Kidney (tissue), 13 donors: ENCODE measurements at regions not wholly inside any gene's neighbourhood (a gene's known extent, or its start where the extent isn't known, plus 50 kb on each side); places are given as distances from the start of the nearest gene placed in this dataset.
"Not testable (repeated sequence)": the region's sequence is repeated elsewhere in the genome, so short reads cannot be mapped to it uniquely, and the experiment has no call there.

Source experiments
- DNase-seq, 5 donors: peaks; one replicate each; pipeline ENCODE4 v3.0.0-alpha.2; 2013 to 2020
- FAIRE-seq: peaks from 2 replicates; lab custom pipeline; 2012; peaks lifted over from hg19 to GRCh38; lab: Jason Lieb, UNC
- H3K27ac ChIP-seq, 2 donors: one replicate each; pipeline ENCODE4 v1.7.0; 2013; ENCODE audit warnings: low read depth in 2 of 2, low read length in 2 of 2, inconsistent platforms in 1 of 2
- H3K27me3 ChIP-seq: one replicate; pipeline ENCODE4 v1.7.1; 2013; ENCODE audit warnings: low read length, inconsistent platforms; ENCODE audit not compliant: control insufficient read depth, insufficient read depth
- H3K36me3 ChIP-seq, 3 donors: one replicate each; pipeline versions ENCODE4 v1.7.0 to v1.7.1; 2013; ENCODE audit warnings: low read length in 3 of 3, control low read depth in 1 of 3, inconsistent platforms in 1 of 3; ENCODE audit not compliant: insufficient read depth in 3 of 3, control insufficient read depth in 2 of 3
- H3K4me1 ChIP-seq, 3 donors: one replicate each; pipeline versions ENCODE4 v1.7.0 to v1.7.1; 2013; ENCODE audit warnings: low read length in 3 of 3, inconsistent platforms in 1 of 3, low read depth in 1 of 3; ENCODE audit not compliant: control insufficient read depth in 2 of 3, insufficient read depth in 2 of 3
- H3K4me3 ChIP-seq, 3 donors: one replicate each; pipeline versions ENCODE4 v1.7.0 to v1.8.1; 2013; ENCODE audit warnings: low read length in 3 of 3, control low read depth in 1 of 3, inconsistent platforms in 1 of 3
- H3K9ac ChIP-seq, 3 donors: one replicate each; pipeline versions ENCODE4 v1.7.0 to v1.7.1; 2013; ENCODE audit warnings: low read length in 3 of 3, control low read depth in 1 of 3, inconsistent platforms in 1 of 3
- H3K9me3 ChIP-seq, 3 donors: one replicate each; pipeline versions ENCODE4 v1.7.0 to v1.7.1; 2013; ENCODE audit warnings: low read length in 3 of 3, control low read depth in 1 of 3, inconsistent platforms in 1 of 3; ENCODE audit not compliant: control insufficient read depth in 2 of 3, insufficient read depth in 1 of 3
- intact Hi-C: fragments of 100-400 bp; cut with DNase I; formaldehyde crosslinking; loops from one replicate; pipeline ENCODE4 v1.11.1; 2022
- TF ChIP-seq, protein P1 (sequence below): IDR thresholded peaks from 3 replicates; pipeline ENCODE4 v1.5.1; 2012; ENCODE audit warnings: mild to moderate bottlenecking, moderate library complexity, borderline replicate concordance; ENCODE audit not compliant: insufficient read depth; ENCODE audit errors: extremely low read depth
- donor health status: control.
- donor health status: control.
- donor health status: control.
- donor health status: control.
- donor health status: control.
- donor health status: DM: yes; HTN: yes; CAD: no.
- donor health status: Normal renal cell carcinoma (clear cell type).

DNA sequence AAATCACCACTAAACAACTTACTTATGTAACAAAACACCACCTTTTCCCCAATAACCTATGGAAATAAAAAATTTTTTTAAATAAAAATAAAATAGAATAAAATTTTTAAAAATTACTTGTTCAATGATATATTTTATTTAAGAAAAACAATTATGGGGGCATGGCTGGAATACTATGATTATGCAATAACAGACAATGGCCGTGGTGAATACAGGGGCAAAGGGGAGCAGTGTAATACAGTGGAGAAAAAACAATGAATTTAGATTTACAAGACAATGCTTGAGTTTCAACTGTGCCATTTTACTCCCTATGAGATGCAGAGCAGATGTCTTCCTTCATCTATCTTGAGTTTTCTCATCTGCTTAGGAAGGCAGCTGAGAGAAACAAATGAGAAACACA lies 72.9 kb downstream of the BLTP3B start:
- TF ChIP-seq, protein P1, sequence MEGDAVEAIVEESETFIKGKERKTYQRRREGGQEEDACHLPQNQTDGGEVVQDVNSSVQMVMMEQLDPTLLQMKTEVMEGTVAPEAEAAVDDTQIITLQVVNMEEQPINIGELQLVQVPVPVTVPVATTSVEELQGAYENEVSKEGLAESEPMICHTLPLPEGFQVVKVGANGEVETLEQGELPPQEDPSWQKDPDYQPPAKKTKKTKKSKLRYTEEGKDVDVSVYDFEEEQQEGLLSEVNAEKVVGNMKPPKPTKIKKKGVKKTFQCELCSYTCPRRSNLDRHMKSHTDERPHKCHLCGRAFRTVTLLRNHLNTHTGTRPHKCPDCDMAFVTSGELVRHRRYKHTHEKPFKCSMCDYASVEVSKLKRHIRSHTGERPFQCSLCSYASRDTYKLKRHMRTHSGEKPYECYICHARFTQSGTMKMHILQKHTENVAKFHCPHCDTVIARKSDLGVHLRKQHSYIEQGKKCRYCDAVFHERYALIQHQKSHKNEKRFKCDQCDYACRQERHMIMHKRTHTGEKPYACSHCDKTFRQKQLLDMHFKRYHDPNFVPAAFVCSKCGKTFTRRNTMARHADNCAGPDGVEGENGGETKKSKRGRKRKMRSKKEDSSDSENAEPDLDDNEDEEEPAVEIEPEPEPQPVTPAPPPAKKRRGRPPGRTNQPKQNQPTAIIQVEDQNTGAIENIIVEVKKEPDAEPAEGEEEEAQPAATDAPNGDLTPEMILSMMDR = no peak
- no peak for FAIRE-seq
- Histone ChIP-seq H3K27ac (no peak overlapping the region), H3K27me3 (no peaks in the 10 kb centered on the region), H3K4me3 (no peak overlapping the region), H3K9me3 (no peaks in the 10 kb centered on the region), H3K4me1 (no peaks in the 10 kb centered on the region), H3K9ac (no peak overlapping the region), H3K36me3 (peaks cover 0 to 5% (median 0%) of the 10 kb centered on the region in 3 donors)
- intact Hi-C loops = no loop called here
- DNase-seq = peak in 1 of 5 donors; percentile 26

DNA sequence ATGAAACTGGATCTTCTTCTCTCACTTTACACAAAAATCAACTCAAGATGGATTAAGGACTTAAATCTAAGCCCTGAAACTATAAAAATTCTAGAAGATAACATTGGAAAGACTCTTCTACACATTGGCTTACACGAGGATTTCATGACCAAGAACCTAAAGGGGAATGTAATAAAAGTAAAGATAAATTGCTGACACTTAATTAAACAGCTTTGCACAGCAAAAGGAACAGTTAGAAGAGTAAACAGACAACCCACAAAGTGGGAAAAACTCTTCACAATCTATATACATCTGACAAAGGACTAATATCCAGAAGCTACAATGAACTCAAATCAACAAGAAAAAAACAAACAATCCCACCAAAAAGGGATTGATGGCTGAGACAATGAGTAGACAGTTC lies 74.4 kb downstream of the BLTP3B start:
- FAIRE-seq (no peak), DNase-seq (no peak)
- H3K27ac ChIP-seq = no peak overlapping the region
- H3K4me1 ChIP-seq = no peaks in the 10 kb centered on the region
- no peaks in the 10 kb centered on the region for H3K27me3 ChIP-seq
- peaks cover 0 to 5% (median 0%) of the 10 kb centered on the region in 3 donors for H3K36me3 ChIP-seq
- no peaks in the 10 kb centered on the region for H3K9me3 ChIP-seq
- no peak overlapping the region for H3K9ac ChIP-seq
- TF ChIP-seq, protein P1 = no peak
- intact Hi-C loops = no loop called here
- H3K4me3 ChIP-seq = no peak overlapping the region

DNA sequence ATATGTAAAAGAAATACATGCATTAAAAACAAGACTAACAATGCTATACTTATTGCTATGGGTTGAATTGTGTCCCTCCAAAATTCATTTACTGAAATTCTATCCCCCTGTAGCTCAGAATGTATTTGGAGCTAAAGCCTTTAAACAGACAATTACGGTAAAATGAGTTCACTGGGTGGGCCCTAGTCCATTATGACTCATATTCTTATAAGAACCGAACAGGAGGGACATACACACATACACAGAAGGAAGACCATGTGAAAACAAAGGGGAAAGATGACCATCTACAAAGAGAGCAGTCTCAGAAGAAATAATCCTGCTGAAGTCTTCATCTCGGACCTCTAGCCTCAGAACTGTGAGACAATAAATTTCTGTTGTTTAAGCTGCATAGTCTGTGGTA lies 77.1 kb upstream of the ANKS1B start:
- intact Hi-C loops = no loop called here
- Histone ChIP-seq H3K27ac (no peak overlapping the region), H3K9me3 (no peaks in the 10 kb centered on the region), H3K9ac (no peak overlapping the region), H3K4me3 (no peak overlapping the region), H3K36me3 (peaks cover 2 to 6% (median 2%) of the 10 kb centered on the region in 3 donors), H3K27me3 (no peaks in the 10 kb centered on the region), H3K4me1 (no peaks in the 10 kb centered on the region)
- TF ChIP-seq, protein P1 = no peak
- DNase-seq (no peak), FAIRE-seq (no peak)

DNA sequence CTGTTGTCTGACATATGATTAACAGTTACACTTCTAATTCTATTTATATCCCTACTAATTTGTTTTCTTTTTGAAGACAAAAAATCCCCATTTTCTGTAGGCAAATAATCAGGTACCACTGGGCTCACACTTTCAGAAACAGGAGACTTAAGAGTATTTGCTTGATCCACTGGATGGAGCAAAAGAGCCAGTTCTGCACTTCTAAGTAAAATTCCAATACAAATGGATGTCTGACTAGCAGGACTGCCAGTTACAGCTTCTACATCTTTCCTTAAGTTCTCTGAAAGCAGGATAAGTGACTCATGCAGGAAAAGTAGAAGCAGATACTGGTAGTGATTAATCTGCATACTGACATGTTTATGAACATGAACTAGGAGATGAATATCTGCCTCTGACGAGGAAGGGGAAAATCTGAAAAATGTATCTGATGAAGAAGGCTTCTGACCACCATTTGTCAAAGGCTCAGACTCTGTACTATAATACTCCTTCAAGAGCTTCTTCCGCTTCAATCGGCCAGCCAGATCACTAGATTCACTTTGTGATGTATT lies 73.8 kb upstream of the ANKS1B start:
- Histone ChIP-seq H3K36me3 (peaks cover 2 to 13% (median 2%) of the 10 kb centered on the region in 3 donors), H3K4me3 (no peak overlapping the region), H3K9me3 (no peaks in the 10 kb centered on the region), H3K27ac (no peak overlapping the region), H3K27me3 (no peaks in the 10 kb centered on the region), H3K4me1 (no peaks in the 10 kb centered on the region), H3K9ac (no peak overlapping the region)
- TF ChIP-seq, protein P1 = peak; percentile 12
- DNase-seq (peak in 1 of 5 donors; percentile 14), FAIRE-seq (no peak)
- intact Hi-C loops = no loop called here

DNA sequence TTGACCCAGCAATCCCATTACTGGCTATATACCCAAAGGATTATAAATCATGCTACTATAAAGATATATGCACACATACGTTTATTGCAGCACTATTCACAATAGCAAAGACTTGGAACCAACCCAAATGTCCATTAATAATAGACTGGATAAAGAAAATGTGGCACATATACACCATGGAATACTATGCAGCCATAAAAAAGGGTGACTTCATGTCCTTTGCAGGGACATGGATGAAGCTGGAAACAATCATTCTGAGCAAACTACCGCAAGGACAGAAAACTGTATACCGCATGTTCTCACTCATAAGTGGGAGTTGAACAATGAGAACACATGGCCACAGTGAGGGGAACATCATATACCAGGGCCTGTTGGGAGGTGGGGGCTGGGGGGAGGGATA lies 61.5 kb upstream of the ANKS1B start:
- H3K36me3 ChIP-seq, FAIRE-seq, intact Hi-C loops: not testable (repeated sequence)

More for the DNA sequence above, 61.5 kb upstream of the ANKS1B start:
- not testable (repeated sequence) for H3K4me1 ChIP-seq, H3K4me3 ChIP-seq, H3K27me3 ChIP-seq, H3K27ac ChIP-seq, H3K9ac ChIP-seq, H3K9me3 ChIP-seq, DNase-seq
